HG02870 (cell line): ENCODE measurements at regions not wholly inside any gene's neighbourhood (a gene's known extent, or its start where the extent isn't known, plus 50 kb on each side); places are given as distances from the start of the nearest gene placed in this dataset.

ENCODE experiments used
- ATAC-seq: cut with Tn5 transposase; IDR thresholded peaks from one replicate; pipeline ENCODE4 v1.9.1; 2021; ENCODE audit warnings: mild to moderate bottlenecking, moderate library complexity; ENCODE audit not compliant: unreplicated experiment

- ATAC-seq: no peak
Observed at GRCh38 chr3:87354398-87354797, 78.0 kb upstream of the POU1F1 start.

DNA sequence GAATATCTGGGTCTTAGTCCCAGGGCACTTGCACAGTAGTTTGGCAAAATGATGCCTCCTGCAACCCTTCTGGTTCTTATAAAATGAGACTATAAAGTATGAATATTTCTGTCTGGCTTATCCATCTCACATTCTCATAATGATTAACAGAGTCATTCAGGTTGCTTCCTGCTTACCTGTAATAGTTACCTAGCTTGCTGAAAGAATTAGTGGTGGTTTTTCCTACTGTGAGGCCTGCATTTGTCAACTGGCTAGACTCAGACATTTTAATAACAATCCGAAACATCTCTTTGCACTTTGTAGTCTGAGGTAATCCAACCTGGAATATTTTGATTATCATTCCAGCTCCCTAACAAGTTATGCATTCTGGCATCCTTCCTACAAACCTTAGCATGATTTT is 75.6 kb upstream of the POU1F1 start:
- no peak for ATAC-seq

GRCh38 chr3:87350367-87351199 is 74.2 kb upstream of the POU1F1 start:
- ATAC-seq: peak; percentile 99

DNA sequence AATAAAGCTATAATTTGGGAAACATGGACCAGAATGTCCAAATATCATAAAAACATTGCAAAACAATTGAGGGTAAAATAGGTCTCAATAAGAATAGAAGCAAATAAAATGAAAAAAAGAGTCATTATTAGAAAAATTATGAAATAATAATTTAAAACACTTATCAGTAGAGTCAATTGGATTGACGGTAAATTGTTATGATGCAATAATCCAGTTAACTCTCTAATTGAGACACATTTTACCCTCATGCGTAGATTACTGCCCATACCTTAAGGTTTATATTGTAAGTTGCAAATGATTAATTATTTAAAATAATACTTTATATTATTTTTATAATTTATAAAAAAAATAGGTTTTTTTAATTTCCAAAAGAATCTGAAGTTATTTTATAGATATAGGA is 73.4 kb upstream of the POU1F1 start:
- no peak for ATAC-seq

DNA sequence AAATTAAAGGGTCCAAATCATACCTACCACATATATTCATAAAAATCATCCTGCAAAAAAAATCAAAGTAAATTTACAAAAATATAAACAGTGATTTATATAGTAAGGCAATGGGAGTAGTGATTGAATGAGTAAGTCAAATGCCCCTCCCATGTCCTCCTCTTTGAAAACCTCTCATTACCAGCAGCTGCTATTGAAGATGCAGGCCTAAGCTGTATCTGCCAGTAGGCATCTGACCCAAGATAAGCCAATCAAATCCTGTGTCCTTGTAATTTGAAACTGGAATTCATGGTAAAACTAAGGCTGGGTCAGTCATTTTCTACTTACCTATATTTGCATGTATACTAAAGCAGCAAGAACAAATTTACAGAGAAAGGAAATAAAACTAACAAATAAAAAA is 60.4 kb upstream of the POU1F1 start:
- ATAC-seq: no peak

- ATAC-seq: no peak
Observed at GRCh38 chr3:87335931-87336330, 59.5 kb upstream of the POU1F1 start.

DNA sequence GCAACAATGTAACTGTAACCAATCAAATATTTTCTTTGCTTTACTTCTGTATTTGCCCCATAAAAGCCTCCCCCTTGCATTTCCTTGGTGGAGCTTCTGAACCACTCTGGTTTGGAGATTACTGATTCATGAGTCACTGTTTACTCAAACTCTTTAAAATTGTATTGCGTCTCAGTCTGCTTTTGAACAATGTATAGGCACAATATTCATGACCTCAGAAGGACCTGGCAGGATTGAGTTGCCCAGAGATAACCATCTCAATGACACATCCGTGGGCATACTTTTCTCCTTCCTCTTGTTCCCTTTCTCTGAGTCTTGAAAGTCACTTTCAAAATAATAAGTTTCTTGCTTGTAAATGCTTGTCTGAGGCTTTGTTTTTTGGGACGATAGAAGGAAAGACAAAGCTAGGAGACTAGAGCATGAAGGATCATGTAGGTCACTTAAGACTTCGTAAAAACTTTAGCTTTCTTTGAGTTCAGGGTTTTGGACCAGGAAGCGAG is 57.1 kb upstream of the POU1F1 start:
- no peak for ATAC-seq

DNA sequence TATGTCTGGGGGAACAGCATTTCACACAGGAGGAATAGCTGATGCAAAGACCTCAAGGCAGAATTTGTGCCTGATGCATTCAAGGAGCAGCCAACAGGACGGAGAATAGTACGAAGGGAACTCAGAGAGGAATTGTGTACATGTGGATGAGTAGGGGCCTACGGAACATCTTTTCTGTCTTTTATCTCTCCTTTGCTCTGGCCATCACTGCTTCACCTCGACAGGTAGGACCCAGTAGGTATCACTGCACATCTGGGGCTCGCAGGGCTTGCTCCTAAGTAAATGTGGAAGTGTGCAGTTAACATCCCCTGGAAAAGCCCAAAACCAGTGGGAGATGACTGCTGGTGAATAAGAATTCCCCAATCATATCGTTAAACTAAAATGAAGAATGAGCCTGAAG is 56.4 kb upstream of the POU1F1 start:
- no peak for ATAC-seq

DNA sequence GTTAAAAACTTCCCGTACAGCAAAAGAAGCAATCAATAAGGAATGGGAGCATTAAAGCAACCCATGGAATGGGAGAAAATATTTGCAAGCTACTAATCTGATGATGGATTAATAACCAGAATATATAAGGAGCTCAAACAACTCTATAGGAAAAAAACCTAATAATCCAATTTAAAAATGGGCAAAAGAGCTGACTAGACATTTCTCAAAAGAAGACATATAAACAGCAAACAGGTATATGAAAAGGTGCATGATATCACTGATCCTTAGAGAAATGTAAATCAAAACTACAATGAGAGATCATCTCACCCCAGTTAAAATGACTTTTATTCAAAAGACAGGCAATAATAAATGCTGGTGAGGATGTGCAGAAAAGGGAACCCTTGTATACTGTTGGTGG is 52.7 kb upstream of the POU1F1 start:
- ATAC-seq: no peak
